ENCODE measurements at regions not wholly inside any gene's neighbourhood (a gene's known extent, or its start where the extent isn't known, plus 50 kb on each side); places are given as distances from the start of the nearest gene placed in this dataset.

GRCh38 chr5:10145923-10146401 is 103.7 kb downstream of the ATPSCKMT start:
- H3K36me3 ChIP-seq (ENCODE audit: control insufficient read depth in 1 of 2, insufficient read depth in 2 of 2, low read length in 2 of 2) = no peaks in the 10 kb centered on the region
- intact Hi-C loops (cut with micrococcal nuclease) = no loop called here
- H3K4me1 ChIP-seq (ENCODE audit: control insufficient read depth in 1 of 2, insufficient read depth in 2 of 2, low read length in 2 of 2) = no peaks in the 10 kb centered on the region
- no peaks in the 10 kb centered on the region for H3K27me3 ChIP-seq (ENCODE audit: insufficient read depth, low read length)
- DNase-seq (ENCODE audit: low read depth, low spot score) (peak; percentile 1), ATAC-seq (peak; percentile 73)
- no peak overlapping the region for H3K4me2 ChIP-seq (ENCODE audit: low read length)
- ChIA-PET CTCF (interaction anchor here (1.1 kb wide), 1 partner anchor 248 kb away, joined by 3 read pairs; no protein-coding TSS in a partner anchor), RAD21 (ENCODE audit: low non-redundant PET in 1 of 2, low total read pairs in 2 of 2, uncharacterized antibody in 2 of 2, unreplicated experiment in 2 of 2) (no interaction called here), POLR2A (no interaction called here)
- TF ChIP-seq SIN3A (IDR thresholded peaks at IDR 0.05; ENCODE audit: low read depth) (no peak), RAD21 (IDR thresholded peaks at IDR 0.05; ENCODE audit: low read depth) (peak; percentile 54), ZNF274 (IDR thresholded peaks at IDR 0.05; ENCODE audit: low read depth, low read length) (no peak)
- TF ChIP-seq, protein P1, sequence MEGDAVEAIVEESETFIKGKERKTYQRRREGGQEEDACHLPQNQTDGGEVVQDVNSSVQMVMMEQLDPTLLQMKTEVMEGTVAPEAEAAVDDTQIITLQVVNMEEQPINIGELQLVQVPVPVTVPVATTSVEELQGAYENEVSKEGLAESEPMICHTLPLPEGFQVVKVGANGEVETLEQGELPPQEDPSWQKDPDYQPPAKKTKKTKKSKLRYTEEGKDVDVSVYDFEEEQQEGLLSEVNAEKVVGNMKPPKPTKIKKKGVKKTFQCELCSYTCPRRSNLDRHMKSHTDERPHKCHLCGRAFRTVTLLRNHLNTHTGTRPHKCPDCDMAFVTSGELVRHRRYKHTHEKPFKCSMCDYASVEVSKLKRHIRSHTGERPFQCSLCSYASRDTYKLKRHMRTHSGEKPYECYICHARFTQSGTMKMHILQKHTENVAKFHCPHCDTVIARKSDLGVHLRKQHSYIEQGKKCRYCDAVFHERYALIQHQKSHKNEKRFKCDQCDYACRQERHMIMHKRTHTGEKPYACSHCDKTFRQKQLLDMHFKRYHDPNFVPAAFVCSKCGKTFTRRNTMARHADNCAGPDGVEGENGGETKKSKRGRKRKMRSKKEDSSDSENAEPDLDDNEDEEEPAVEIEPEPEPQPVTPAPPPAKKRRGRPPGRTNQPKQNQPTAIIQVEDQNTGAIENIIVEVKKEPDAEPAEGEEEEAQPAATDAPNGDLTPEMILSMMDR (IDR thresholded peaks at IDR 0.05 in 2 of 3, conservative IDR thresholded peaks at IDR 0.05 in 1 of 3; ENCODE audit: borderline replicate concordance in 1 of 3, insufficient read depth in 1 of 3, low read depth in 2 of 3, low read length in 2 of 3) = peak; percentile 17 to 47 (median 20); a peak in 2 of 6 replicates
- no peak overlapping the region for H3K27ac ChIP-seq (ENCODE audit: low read depth, low read length)
- H3K9ac ChIP-seq (ENCODE audit: low read length) = no peak overlapping the region
- H3K9me3 ChIP-seq (ENCODE audit: control insufficient read depth in 1 of 2, insufficient read depth in 1 of 2, low read depth in 1 of 2, low read length in 2 of 2) = no peaks in the 10 kb centered on the region
- H3K9me2 ChIP-seq (ENCODE audit: insufficient read depth) = no peaks in the 10 kb centered on the region
- no peak overlapping the region for H3K4me3 ChIP-seq (replicated peaks in 1 of 2; ENCODE audit: low read depth in 1 of 2, low read length in 2 of 2)
- H2AFZ ChIP-seq (ENCODE audit: low read depth, low read length, poor library complexity, severe bottlenecking) = no peak overlapping the region
- BruUV-seq (replicated peaks) = no TSS peak
- no peaks in the 10 kb centered on the region for H4K20me1 ChIP-seq (ENCODE audit: insufficient read depth)
- no peaks in the 10 kb centered on the region for H3K79me2 ChIP-seq (ENCODE audit: insufficient read depth, low read length)

DNA sequence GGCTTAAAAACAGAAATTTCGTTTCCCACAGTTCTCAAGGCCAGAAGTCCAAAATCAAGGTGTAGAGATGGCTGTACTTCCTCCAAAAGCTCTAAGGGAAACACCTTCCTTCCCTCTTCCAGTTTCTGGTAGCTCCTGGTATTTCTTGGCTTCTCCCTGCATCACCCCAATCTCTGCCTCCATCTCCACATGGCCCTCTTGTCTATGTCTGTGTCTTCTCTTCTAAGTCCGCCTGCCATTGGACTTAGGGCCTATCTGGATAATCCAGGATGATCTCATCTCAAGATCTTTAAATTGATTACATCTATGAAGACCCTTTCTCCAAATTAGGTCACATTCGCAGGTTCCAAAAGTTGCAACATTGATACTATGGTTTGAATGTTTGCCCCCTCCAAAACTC is 105.6 kb downstream of the ATPSCKMT start:
- BruUV-seq (replicated peaks) = no TSS peak
- H3K9ac ChIP-seq (ENCODE audit: low read length) = no peak overlapping the region
- POLR2A ChIA-PET = no interaction called here
- no peaks in the 10 kb centered on the region for H3K27me3 ChIP-seq (ENCODE audit: insufficient read depth, low read length)
- H3K4me1 ChIP-seq (ENCODE audit: control insufficient read depth in 1 of 2, insufficient read depth in 2 of 2, low read length in 2 of 2) = no peaks in the 10 kb centered on the region
- no peak overlapping the region for H2AFZ ChIP-seq (ENCODE audit: low read depth, low read length, poor library complexity, severe bottlenecking)
- no peak overlapping the region for H3K27ac ChIP-seq (ENCODE audit: low read depth, low read length)
- H3K9me2 ChIP-seq (ENCODE audit: insufficient read depth) = no peaks in the 10 kb centered on the region
- RAD21 ChIA-PET (ENCODE audit: low non-redundant PET in 1 of 2, low total read pairs in 2 of 2, uncharacterized antibody in 2 of 2, unreplicated experiment in 2 of 2) = no interaction called here
- H3K79me2 ChIP-seq (ENCODE audit: insufficient read depth, low read length) = no peaks in the 10 kb centered on the region
- H4K20me1 ChIP-seq (ENCODE audit: insufficient read depth) = no peaks in the 10 kb centered on the region
- no peak overlapping the region for H3K4me3 ChIP-seq (replicated peaks in 1 of 2; ENCODE audit: low read depth in 1 of 2, low read length in 2 of 2)
- no peaks in the 10 kb centered on the region for H3K36me3 ChIP-seq (ENCODE audit: control insufficient read depth in 1 of 2, insufficient read depth in 2 of 2, low read length in 2 of 2)
- ATAC-seq = no peak
- no peak overlapping the region for H3K4me2 ChIP-seq (ENCODE audit: low read length)
- DNase-seq (ENCODE audit: low read depth, low spot score) = no peak
- intact Hi-C loops (cut with micrococcal nuclease) = loop anchor here (5.0 kb wide), 1 partner anchor 88 kb away; no protein-coding TSS in a partner anchor
- H3K9me3 ChIP-seq (ENCODE audit: control insufficient read depth in 1 of 2, insufficient read depth in 1 of 2, low read depth in 1 of 2, low read length in 2 of 2) = no peaks in the 10 kb centered on the region
- CTCF ChIA-PET = no interaction called here
- no peak for TF ChIP-seq ZFX (IDR thresholded peaks at IDR 0.05)
- no peak for TF ChIP-seq FOSL1 (IDR thresholded peaks at IDR 0.05; ENCODE audit: low read depth)
- TF ChIP-seq EZH2 (IDR thresholded peaks at IDR 0.05) = no peak
- TF ChIP-seq SP1 (IDR thresholded peaks at IDR 0.05; ENCODE audit: low read depth) = no peak
- TF ChIP-seq, protein P2, sequence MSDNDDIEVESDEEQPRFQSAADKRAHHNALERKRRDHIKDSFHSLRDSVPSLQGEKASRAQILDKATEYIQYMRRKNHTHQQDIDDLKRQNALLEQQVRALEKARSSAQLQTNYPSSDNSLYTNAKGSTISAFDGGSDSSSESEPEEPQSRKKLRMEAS (IDR thresholded peaks at IDR 0.05) = no peak
- no peak for TF ChIP-seq POLR2A (IDR thresholded peaks at IDR 0.05; ENCODE audit: borderline replicate concordance, extremely low read depth, insufficient read depth, insufficient read length)
- TF ChIP-seq TCF7L2 (IDR thresholded peaks at IDR 0.05; ENCODE audit: borderline replicate concordance, extremely low read depth, insufficient read depth, insufficient read length) = no peak
- TF ChIP-seq JUND (IDR thresholded peaks at IDR 0.05) = no peak
- no peak for TF ChIP-seq CEBPB (IDR thresholded peaks at IDR 0.05; ENCODE audit: low read depth)
- TF ChIP-seq RAD21 (IDR thresholded peaks at IDR 0.05; ENCODE audit: low read depth) = no peak
- TF ChIP-seq EGR1 (IDR thresholded peaks at IDR 0.05; ENCODE audit: low read depth) = no peak
- TF ChIP-seq, protein P3, sequence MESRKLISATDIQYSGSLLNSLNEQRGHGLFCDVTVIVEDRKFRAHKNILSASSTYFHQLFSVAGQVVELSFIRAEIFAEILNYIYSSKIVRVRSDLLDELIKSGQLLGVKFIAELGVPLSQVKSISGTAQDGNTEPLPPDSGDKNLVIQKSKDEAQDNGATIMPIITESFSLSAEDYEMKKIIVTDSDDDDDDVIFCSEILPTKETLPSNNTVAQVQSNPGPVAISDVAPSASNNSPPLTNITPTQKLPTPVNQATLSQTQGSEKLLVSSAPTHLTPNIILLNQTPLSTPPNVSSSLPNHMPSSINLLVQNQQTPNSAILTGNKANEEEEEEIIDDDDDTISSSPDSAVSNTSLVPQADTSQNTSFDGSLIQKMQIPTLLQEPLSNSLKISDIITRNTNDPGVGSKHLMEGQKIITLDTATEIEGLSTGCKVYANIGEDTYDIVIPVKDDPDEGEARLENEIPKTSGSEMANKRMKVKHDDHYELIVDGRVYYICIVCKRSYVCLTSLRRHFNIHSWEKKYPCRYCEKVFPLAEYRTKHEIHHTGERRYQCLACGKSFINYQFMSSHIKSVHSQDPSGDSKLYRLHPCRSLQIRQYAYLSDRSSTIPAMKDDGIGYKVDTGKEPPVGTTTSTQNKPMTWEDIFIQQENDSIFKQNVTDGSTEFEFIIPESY (IDR thresholded peaks at IDR 0.05; ENCODE audit: extremely low read depth, insufficient replicate concordance, low read length) = no peak
- no peak for TF ChIP-seq EZH2phosphoT487 (IDR thresholded peaks at IDR 0.05; ENCODE audit: borderline replicate concordance)
- TF ChIP-seq SIN3A (IDR thresholded peaks at IDR 0.05; ENCODE audit: low read depth) = no peak
- TF ChIP-seq ATF3 (IDR thresholded peaks at IDR 0.05) = no peak
- no peak for TF ChIP-seq ZNF274 (IDR thresholded peaks at IDR 0.05; ENCODE audit: low read depth, low read length)
